Memory B cell (primary cell): ENCODE measurements at regions not wholly inside any gene's neighbourhood (a gene's known extent, or its start where the extent isn't known, plus 50 kb on each side); places are given as distances from the start of the nearest gene placed in this dataset.
"Not testable (repeated sequence)": the region's sequence is repeated elsewhere in the genome, so short reads cannot be mapped to it uniquely, and the experiment has no call there.

Experiments used
- ATAC-seq: fragments of 150-1000 bp; cut with Tn5 transposase; 2 replicates; pipeline ENCODE4 v1.10.0; 2021; ENCODE audit warnings: low read depth, mild to moderate bottlenecking, moderate library complexity
- DNase-seq, 2 donors: peaks; one replicate each; pipeline ENCODE4 v3.0.0; 2022; ENCODE audit warnings: low spot score in 2 of 2
- H3K27ac Mint-ChIP-seq: one replicate; pipeline ENCODE4 v1.8.0; 2022; ENCODE audit warnings: mild to moderate bottlenecking, moderate library complexity, mixed read lengths
- H3K27me3 Mint-ChIP-seq: one replicate; pipeline ENCODE4 v1.8.0; 2022; ENCODE audit warnings: mixed read lengths
- H3K36me3 Mint-ChIP-seq: one replicate; pipeline ENCODE4 v1.8.0; 2022; ENCODE audit warnings: mild to moderate bottlenecking, mixed read lengths
- H3K4me1 Mint-ChIP-seq: one replicate; pipeline ENCODE4 v1.8.0; 2022; ENCODE audit warnings: mixed read lengths
- H3K4me3 Mint-ChIP-seq: one replicate; pipeline ENCODE4 v1.8.0; 2022; ENCODE audit warnings: mild to moderate bottlenecking, moderate library complexity, mixed read lengths
- H3K9me3 Mint-ChIP-seq: one replicate; pipeline ENCODE4 v1.8.0; 2022; ENCODE audit warnings: mixed read lengths

- DNase-seq = no peak
- peaks cover 3% of the 10 kb centered on the region for H3K4me1 Mint-ChIP-seq
- H3K27ac Mint-ChIP-seq = no peak overlapping the region
- H3K9me3 Mint-ChIP-seq = no peaks in the 10 kb centered on the region
- H3K27me3 Mint-ChIP-seq = peaks cover 2% of the 10 kb centered on the region
- H3K4me3 Mint-ChIP-seq = no peak overlapping the region
- no peaks in the 10 kb centered on the region for H3K36me3 Mint-ChIP-seq
- ATAC-seq = no peak
Observed at GRCh38 chr10:86579883-86580520, 58.4 kb upstream of the WAPL start.

DNA sequence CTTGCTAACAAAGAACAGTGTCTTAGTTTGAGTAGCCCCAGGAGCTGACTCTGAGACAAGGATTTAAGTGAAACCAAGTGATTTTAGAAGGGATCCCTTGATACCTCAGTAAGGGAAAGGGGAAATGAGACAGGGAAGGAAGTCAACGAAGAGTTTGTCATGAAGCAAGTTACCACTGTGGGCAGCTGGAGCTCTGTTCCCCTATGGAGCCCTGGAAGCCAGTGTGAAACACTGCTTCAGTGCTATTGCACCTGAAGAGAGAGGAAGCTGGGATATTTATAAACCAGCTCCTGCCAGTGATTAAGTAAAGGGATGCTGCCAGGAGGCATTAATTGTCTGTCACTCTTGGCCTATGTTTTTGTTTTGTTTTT lies 58.9 kb upstream of the WAPL start:
- H3K27ac Mint-ChIP-seq = no peak overlapping the region
- no peak for ATAC-seq
- peaks cover 2% of the 10 kb centered on the region for H3K27me3 Mint-ChIP-seq
- no peaks in the 10 kb centered on the region for H3K9me3 Mint-ChIP-seq
- no peak overlapping the region for H3K4me3 Mint-ChIP-seq
- peaks cover 5% of the 10 kb centered on the region for H3K4me1 Mint-ChIP-seq
- no peak for DNase-seq
- no peaks in the 10 kb centered on the region for H3K36me3 Mint-ChIP-seq

DNA sequence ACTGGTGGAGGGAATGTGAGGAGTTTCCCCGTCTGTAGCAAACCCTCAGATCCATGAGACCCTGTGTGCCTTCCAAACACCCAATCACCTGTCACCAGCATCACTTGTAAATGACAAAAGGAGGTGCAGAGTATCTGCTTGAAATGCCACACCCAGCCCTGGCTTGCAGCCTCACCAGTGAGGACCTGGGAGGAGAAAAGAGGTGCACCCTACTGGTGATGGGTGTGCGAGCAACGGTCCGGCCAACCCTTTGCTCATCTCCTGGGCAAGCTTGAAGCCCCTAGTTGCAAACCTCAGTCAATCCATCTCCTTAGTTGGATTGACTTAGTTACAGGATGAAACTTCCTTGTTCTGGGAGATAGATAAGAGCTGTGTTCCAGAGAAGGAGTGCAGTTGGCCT lies 62.4 kb upstream of the WAPL start:
- no peak overlapping the region for H3K4me3 Mint-ChIP-seq
- DNase-seq = no peak
- no peak overlapping the region for H3K27ac Mint-ChIP-seq
- H3K9me3 Mint-ChIP-seq = no peaks in the 10 kb centered on the region
- H3K36me3 Mint-ChIP-seq = no peaks in the 10 kb centered on the region
- ATAC-seq = no peak
- H3K4me1 Mint-ChIP-seq = peaks cover 6% of the 10 kb centered on the region
- peaks cover 7% of the 10 kb centered on the region for H3K27me3 Mint-ChIP-seq

- no peak overlapping the region for H3K27ac Mint-ChIP-seq
Observed at GRCh38 chr10:86585037-86585929, 63.7 kb upstream of the WAPL start.

DNA sequence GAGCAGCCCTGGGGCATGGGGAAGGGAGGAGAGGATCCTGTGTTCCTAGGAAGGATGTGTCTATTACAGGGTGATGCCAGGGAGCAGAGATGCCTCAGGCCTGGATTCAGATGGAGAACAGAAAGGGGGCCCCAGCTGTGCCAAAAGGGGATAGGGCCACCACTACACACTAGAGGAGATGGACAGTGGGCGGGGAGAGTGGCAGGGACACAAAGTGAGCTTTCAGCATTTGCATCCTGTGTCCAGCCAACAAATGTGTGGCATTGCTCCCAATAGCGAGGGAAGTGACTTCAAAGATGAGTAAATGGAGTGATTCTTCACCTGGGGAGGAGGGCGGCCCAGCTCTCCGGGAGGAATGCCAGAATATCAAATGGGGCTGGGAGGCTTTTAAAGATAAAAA lies 64.9 kb upstream of the WAPL start:
- Mint-ChIP-seq H3K9me3 (no peaks in the 10 kb centered on the region), H3K36me3 (no peaks in the 10 kb centered on the region), H3K4me3 (no peak overlapping the region), H3K4me1 (peaks cover 3% of the 10 kb centered on the region), H3K27ac (no peak overlapping the region), H3K27me3 (peaks cover 7% of the 10 kb centered on the region)
- ATAC-seq = no peak
- no peak for DNase-seq

More at GRCh38 chr10:86585037-86585929, 63.7 kb upstream of the WAPL start:
- no peaks in the 10 kb centered on the region for H3K9me3 Mint-ChIP-seq
- DNase-seq (peak; percentile 68 to 72), ATAC-seq (peak; percentile 93)
- no peak overlapping the region for H3K4me3 Mint-ChIP-seq
- H3K36me3 Mint-ChIP-seq = no peaks in the 10 kb centered on the region
- H3K27me3 Mint-ChIP-seq = peaks cover 7% of the 10 kb centered on the region
- peaks cover 6% of the 10 kb centered on the region for H3K4me1 Mint-ChIP-seq

DNA sequence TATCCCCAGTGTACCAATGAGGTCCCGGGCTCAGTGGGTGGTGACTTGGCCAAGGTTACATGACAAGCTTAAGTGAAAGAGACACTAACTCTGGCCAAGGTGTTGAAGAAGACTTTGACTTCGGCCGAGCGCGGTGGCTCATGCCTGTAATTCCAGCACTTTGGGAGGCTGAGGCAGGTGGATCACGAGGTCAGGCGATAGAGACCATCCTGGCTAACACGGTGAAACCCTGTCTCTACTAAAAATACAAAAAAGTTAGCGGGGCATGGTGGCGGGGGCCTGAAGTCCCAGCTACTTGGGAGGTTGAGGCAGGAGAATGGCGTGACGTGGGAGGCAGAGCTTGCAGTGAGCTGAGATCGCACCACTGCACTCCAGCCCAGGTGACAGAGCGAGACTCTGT lies 65.6 kb upstream of the OPN4 start:
- ATAC-seq, H3K9me3 Mint-ChIP-seq, H3K4me1 Mint-ChIP-seq, H3K36me3 Mint-ChIP-seq, DNase-seq, H3K4me3 Mint-ChIP-seq, H3K27ac Mint-ChIP-seq: not testable (repeated sequence)
- peaks cover 12% of the 10 kb centered on the region for H3K27me3 Mint-ChIP-seq

DNA sequence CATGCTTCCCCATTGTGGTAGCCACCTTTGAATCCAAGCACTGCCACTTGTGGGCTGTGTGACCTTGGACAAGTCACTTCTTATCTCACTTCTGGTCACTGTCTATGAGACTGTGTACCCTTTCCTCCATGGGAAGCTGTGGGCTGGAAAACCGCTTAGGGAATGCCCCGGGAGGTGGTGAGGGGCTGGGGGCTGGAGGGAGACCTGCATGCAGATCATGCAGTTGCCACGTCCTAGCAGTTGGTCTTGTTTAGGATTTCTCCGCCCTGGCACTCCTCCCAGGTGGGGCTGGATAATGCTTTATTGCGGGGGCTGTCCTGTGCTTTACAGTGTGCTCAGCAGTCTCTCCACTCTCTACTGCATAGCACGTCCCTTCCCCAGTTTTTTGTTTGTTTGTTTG lies 62.9 kb upstream of the OPN4 start:
- H3K9me3 Mint-ChIP-seq = no peaks in the 10 kb centered on the region
- H3K4me1 Mint-ChIP-seq = no peaks in the 10 kb centered on the region
- ATAC-seq (no peak), DNase-seq (no peak)
- peaks cover 7% of the 10 kb centered on the region for H3K27me3 Mint-ChIP-seq
- H3K4me3 Mint-ChIP-seq = no peak overlapping the region
- H3K27ac Mint-ChIP-seq = no peak overlapping the region
- H3K36me3 Mint-ChIP-seq = no peaks in the 10 kb centered on the region

- no peaks in the 10 kb centered on the region for H3K36me3 Mint-ChIP-seq
- ATAC-seq = no peak
- H3K4me1 Mint-ChIP-seq = no peaks in the 10 kb centered on the region
- H3K9me3 Mint-ChIP-seq = no peaks in the 10 kb centered on the region
- no peak overlapping the region for H3K4me3 Mint-ChIP-seq
- peaks cover 7% of the 10 kb centered on the region for H3K27me3 Mint-ChIP-seq
- no peak for DNase-seq
- H3K27ac Mint-ChIP-seq = no peak overlapping the region
Observed at GRCh38 chr10:86592413-86592812, 61.9 kb upstream of the OPN4 start.

DNA sequence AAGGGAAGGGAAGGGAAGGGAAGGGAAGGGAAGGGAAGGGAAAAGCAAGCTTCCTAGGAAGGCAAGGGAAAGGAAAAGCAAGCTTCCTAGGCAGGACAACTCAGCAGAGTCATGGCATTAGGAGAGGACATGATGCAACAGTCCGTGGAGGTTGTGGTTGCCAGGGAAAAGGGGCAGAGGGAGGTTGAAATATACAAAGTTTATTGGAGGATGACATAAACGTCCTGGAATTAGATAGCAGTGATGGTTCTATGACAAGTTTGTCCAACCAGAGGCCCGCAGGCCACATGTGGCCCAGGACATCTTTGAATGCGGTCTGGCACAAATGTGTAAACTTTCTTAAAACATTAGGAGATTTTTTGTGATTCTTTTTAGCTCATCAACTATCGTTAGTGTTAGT lies 59.8 kb upstream of the OPN4 start:
- no peak for ATAC-seq

DNA sequence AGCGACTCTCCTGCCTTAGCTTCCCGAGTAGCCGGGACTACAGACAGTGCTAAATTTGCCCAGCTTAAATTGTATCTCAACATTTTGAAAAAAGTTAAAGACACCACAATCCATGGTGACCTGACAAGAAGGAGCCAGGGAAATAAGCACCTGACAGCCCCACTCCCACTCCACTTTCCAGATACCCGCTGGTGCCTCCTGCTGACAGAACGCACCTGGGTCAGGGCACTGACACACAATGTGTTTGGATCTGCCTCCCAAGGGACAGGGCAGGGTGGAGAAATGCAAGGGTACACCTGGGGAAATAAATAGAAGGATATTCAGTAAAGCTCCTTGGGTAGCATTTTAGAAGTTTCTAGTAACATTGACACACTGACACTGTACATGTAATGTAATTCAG lies 58.9 kb upstream of the OPN4 start:
- no peaks in the 10 kb centered on the region for H3K4me1 Mint-ChIP-seq
- no peak for DNase-seq
- no peaks in the 10 kb centered on the region for H3K36me3 Mint-ChIP-seq
- peaks cover 9% of the 10 kb centered on the region for H3K27me3 Mint-ChIP-seq
- H3K27ac Mint-ChIP-seq = no peak overlapping the region
- H3K4me3 Mint-ChIP-seq = no peak overlapping the region
- H3K9me3 Mint-ChIP-seq = no peaks in the 10 kb centered on the region
- ATAC-seq = no peak

More for the DNA sequence above, 59.8 kb upstream of the OPN4 start:
- Mint-ChIP-seq H3K27me3 (peaks cover 7% of the 10 kb centered on the region), H3K4me3 (no peak overlapping the region), H3K27ac (no peak overlapping the region), H3K9me3 (no peaks in the 10 kb centered on the region), H3K4me1 (no peaks in the 10 kb centered on the region), H3K36me3 (no peaks in the 10 kb centered on the region)
- DNase-seq = no peak

DNA sequence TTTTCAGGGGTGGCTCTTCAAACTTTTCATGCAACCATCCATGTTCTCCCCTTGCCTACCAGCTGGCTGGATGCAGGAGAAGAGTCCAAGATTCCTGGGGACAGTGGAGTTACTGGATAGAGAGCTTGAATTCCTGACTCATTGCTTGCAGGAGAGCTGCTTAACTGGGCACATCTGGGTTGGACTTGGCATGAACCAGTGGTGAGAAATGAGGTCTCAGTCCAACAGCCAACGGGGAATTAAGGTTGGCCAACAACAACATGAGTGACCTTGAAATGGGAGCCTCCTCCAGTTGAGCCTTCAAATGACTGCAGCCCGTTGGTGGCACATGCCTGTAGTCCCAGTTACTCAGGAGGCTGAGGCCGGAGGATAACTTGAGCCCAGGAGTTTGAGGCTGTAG lies 58.1 kb upstream of the OPN4 start:
- Mint-ChIP-seq H3K27me3 (peaks cover 9% of the 10 kb centered on the region), H3K4me3 (no peak overlapping the region), H3K4me1 (no peaks in the 10 kb centered on the region), H3K36me3 (no peaks in the 10 kb centered on the region), H3K9me3 (no peaks in the 10 kb centered on the region), H3K27ac (no peak overlapping the region)
- ATAC-seq (no peak), DNase-seq (no peak)

GRCh38 chr10:86597306-86597705 lies 57.0 kb upstream of the OPN4 start:
- H3K9me3 Mint-ChIP-seq = no peaks in the 10 kb centered on the region
- peaks cover 9% of the 10 kb centered on the region for H3K27me3 Mint-ChIP-seq
- no peak for DNase-seq
- no peak overlapping the region for H3K27ac Mint-ChIP-seq
- no peaks in the 10 kb centered on the region for H3K36me3 Mint-ChIP-seq
- no peak for ATAC-seq
- no peak overlapping the region for H3K4me3 Mint-ChIP-seq
- no peaks in the 10 kb centered on the region for H3K4me1 Mint-ChIP-seq

- H3K9me3 Mint-ChIP-seq = no peaks in the 10 kb centered on the region
- no peak for ATAC-seq
- H3K4me1 Mint-ChIP-seq = no peaks in the 10 kb centered on the region
- no peaks in the 10 kb centered on the region for H3K36me3 Mint-ChIP-seq
- H3K27me3 Mint-ChIP-seq = peaks cover 5% of the 10 kb centered on the region
- DNase-seq = no peak
- no peak overlapping the region for H3K27ac Mint-ChIP-seq
- H3K4me3 Mint-ChIP-seq = no peak overlapping the region
Observed at GRCh38 chr10:86598151-86598550, 56.2 kb upstream of the OPN4 start.

DNA sequence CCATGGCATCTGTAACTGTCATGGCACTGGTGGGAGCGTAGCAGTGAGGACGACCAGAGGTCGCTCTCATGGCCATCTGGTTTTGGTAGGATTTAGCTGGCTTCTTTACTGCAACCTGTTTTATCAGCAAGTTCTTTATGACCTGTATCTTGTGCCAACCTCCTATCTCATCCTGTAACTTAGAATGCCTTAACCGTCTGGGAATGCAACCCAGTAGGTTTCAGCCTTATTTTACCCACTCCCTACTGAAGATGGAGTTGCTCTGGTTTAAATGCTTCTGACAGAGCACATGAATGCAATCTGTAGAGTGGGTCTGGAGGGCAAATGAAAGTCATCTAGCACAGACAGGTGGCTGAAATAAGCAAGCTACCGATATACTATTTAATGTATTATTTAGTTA lies 55.3 kb upstream of the OPN4 start:
- DNase-seq (no peak), ATAC-seq (no peak)
- Mint-ChIP-seq H3K27me3 (peaks cover 4% of the 10 kb centered on the region), H3K36me3 (no peaks in the 10 kb centered on the region), H3K9me3 (no peaks in the 10 kb centered on the region), H3K27ac (no peak overlapping the region), H3K4me1 (no peaks in the 10 kb centered on the region), H3K4me3 (no peak overlapping the region)

- H3K4me3 Mint-ChIP-seq = no peak overlapping the region
- no peaks in the 10 kb centered on the region for H3K9me3 Mint-ChIP-seq
- H3K27me3 Mint-ChIP-seq = peaks cover 4% of the 10 kb centered on the region
- H3K4me1 Mint-ChIP-seq = no peaks in the 10 kb centered on the region
- ATAC-seq = no peak
- DNase-seq = no peak
- H3K36me3 Mint-ChIP-seq = no peaks in the 10 kb centered on the region
- no peak overlapping the region for H3K27ac Mint-ChIP-seq
Observed at GRCh38 chr10:86599729-86600128, 54.6 kb upstream of the OPN4 start.
